ENCODE measurements at regions not wholly inside any gene's neighbourhood (a gene's known extent, or its start where the extent isn't known, plus 50 kb on each side); places are given as distances from the start of the nearest gene placed in this dataset.

GRCh38 chr9:99421369-99421768 lies 199.3 kb downstream of the SEC61B start:
- no peak overlapping the region for H3K4me2 ChIP-seq (ENCODE audit: low read length)
- POLR2A ChIA-PET: no interaction called here
- H4K20me1 ChIP-seq (ENCODE audit: insufficient read depth, low read length): no peaks in the 10 kb centered on the region

DNA sequence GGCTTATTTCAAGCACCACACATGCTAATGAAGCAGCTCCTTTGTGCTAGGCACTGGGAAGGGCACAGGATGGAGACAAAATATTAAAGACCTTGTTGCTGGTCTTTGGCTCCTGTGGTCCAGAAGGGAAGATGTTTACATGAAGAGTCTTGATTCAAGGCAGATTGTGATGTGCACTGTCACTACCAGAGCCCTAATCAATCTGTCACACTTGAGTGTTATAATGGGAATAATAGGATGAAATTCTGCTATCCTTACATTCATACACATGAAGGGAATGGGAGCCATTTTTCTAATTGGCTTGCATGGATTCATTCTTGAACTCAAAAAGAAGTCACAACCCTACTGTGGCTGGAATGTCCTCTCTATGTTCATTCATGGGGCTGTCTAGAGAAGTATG lies 203.0 kb downstream of the SEC61B start:
- no peak overlapping the region for H3K27ac ChIP-seq (ENCODE audit: low read depth, low read length, poor library complexity, severe bottlenecking)
- no peaks in the 10 kb centered on the region for H4K20me1 ChIP-seq (ENCODE audit: insufficient read depth, low read length)
- intact Hi-C loops (cut with micrococcal nuclease; ENCODE audit: unreplicated experiment): no loop called here
- ChIA-PET CTCF (ENCODE audit: unreplicated experiment) (no interaction called here), POLR2A (no interaction called here)
- no TSS peak for BruUV-seq (replicated peaks)
- DNase-seq (ENCODE audit: low spot score): no peak
- no peak overlapping the region for H2AFZ ChIP-seq (ENCODE audit: low read length)
- H3K79me2 ChIP-seq (ENCODE audit: insufficient read depth, low read depth, low read length): no peaks in the 10 kb centered on the region
- no peaks in the 10 kb centered on the region for H3K9me2 ChIP-seq (ENCODE audit: insufficient read depth, low read length)
- no peaks in the 10 kb centered on the region for H3K4me1 ChIP-seq (ENCODE audit: insufficient read depth, low read length, poor library complexity, severe bottlenecking)
- no peak overlapping the region for H3K4me2 ChIP-seq (ENCODE audit: low read length)
- no peaks in the 10 kb centered on the region for H3K9me3 ChIP-seq (ENCODE audit: low read length)
- H3K36me3 ChIP-seq (ENCODE audit: insufficient read depth, low read length): no peaks in the 10 kb centered on the region
- TF ChIP-seq CTCF (conservative IDR thresholded peaks at IDR 0.05; ENCODE audit: low read length): no peak
- no peak for TF ChIP-seq EZH2phosphoT487 (IDR thresholded peaks at IDR 0.05; ENCODE audit: borderline replicate concordance, low read depth, low read length)
- H3K4me3 ChIP-seq (ENCODE audit: low read depth, low read length, poor library complexity, severe bottlenecking): no peak overlapping the region

More at GRCh38 chr9:99421369-99421768, 199.3 kb downstream of the SEC61B start:
- H3K9me3 ChIP-seq (ENCODE audit: low read length): no peaks in the 10 kb centered on the region
- intact Hi-C loops (cut with micrococcal nuclease; ENCODE audit: unreplicated experiment): no loop called here
- no peak overlapping the region for H2AFZ ChIP-seq (ENCODE audit: low read length)
- CTCF ChIA-PET (ENCODE audit: unreplicated experiment): no interaction called here
- no peak for DNase-seq (ENCODE audit: low spot score)
- no peak overlapping the region for H3K4me3 ChIP-seq (ENCODE audit: low read depth, low read length, poor library complexity, severe bottlenecking)
- BruUV-seq (replicated peaks): no TSS peak
- no peaks in the 10 kb centered on the region for H3K36me3 ChIP-seq (ENCODE audit: insufficient read depth, low read length)
- no peaks in the 10 kb centered on the region for H3K4me1 ChIP-seq (ENCODE audit: insufficient read depth, low read length, poor library complexity, severe bottlenecking)
- TF ChIP-seq CTCF (conservative IDR thresholded peaks at IDR 0.05; ENCODE audit: low read length): no peak
- TF ChIP-seq EZH2phosphoT487 (IDR thresholded peaks at IDR 0.05; ENCODE audit: borderline replicate concordance, low read depth, low read length): no peak
- H3K9me2 ChIP-seq (ENCODE audit: insufficient read depth, low read length): no peaks in the 10 kb centered on the region
- H3K27ac ChIP-seq (ENCODE audit: low read depth, low read length, poor library complexity, severe bottlenecking): no peak overlapping the region
- no peaks in the 10 kb centered on the region for H3K79me2 ChIP-seq (ENCODE audit: insufficient read depth, low read depth, low read length)

DNA sequence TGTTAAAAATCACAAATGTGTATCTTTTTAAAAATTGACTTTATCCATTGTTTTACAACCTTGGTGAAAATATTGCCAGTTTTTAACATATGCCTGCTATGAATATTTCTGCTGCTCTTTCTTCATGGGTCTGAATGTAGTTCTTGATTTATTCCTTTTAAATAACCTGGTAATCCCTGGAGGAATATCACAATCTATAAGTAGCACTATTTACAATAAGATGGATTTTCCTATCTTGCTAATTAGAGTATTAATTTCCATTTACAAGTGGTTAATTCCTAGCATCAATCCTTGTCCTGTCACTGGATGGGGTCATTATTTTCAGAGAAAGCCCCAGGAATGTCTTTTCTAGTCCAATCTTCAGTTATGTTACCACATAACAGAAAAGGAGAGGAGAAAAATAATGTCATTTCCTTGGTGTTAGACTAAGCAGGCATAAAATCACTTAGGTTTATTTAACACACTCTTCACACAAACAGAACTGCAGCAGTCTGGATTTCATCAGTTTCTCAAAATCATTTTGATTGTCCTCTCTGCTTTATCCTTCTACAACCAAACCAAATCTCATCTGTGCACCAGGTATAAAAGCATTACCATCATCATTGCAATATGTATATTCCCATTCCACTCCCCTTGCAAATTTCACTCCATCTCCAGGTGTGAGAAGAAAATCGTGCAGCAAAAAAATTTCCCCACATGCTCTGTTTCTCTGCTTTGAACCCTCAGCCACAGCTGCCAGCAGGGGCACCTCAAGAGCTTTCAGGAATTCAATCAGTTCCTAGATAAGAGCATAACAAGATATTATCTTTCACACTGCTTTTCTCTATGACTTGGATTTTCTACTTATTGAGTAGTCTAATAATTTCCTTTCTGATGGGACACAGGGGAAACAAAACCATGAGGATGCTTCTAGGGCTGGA lies 204.1 kb downstream of the SEC61B start:
- Histone ChIP-seq H3K4me2 (ENCODE audit: low read length) (no peak overlapping the region), H3K27ac (ENCODE audit: low read depth, low read length, poor library complexity, severe bottlenecking) (no peak overlapping the region), H3K4me3 (ENCODE audit: low read depth, low read length, poor library complexity, severe bottlenecking) (no peak overlapping the region), H3K9me2 (ENCODE audit: insufficient read depth, low read length) (no peaks in the 10 kb centered on the region), H4K20me1 (ENCODE audit: insufficient read depth, low read length) (no peaks in the 10 kb centered on the region), H3K79me2 (ENCODE audit: insufficient read depth, low read depth, low read length) (no peaks in the 10 kb centered on the region), H2AFZ (ENCODE audit: low read length) (no peak overlapping the region), H3K36me3 (ENCODE audit: insufficient read depth, low read length) (no peaks in the 10 kb centered on the region), H3K9me3 (ENCODE audit: low read length) (no peaks in the 10 kb centered on the region), H3K4me1 (ENCODE audit: insufficient read depth, low read length, poor library complexity, severe bottlenecking) (no peaks in the 10 kb centered on the region)
- TF ChIP-seq CTCF (conservative IDR thresholded peaks at IDR 0.05; ENCODE audit: low read length): 0 out of 2 replicates have a peak, but pooled peaks have one; percentile 11
- no peak for TF ChIP-seq EZH2phosphoT487 (IDR thresholded peaks at IDR 0.05; ENCODE audit: borderline replicate concordance, low read depth, low read length)
- intact Hi-C loops (cut with micrococcal nuclease; ENCODE audit: unreplicated experiment): no loop called here
- BruUV-seq (replicated peaks): no TSS peak
- ChIA-PET POLR2A (interaction anchor here (0.6 kb wide), 1 partner anchor 48 kb away, joined by 3 read pairs; no protein-coding TSS in a partner anchor), CTCF (ENCODE audit: unreplicated experiment) (no interaction called here)
- DNase-seq (ENCODE audit: low spot score): no peak
